ENCODE measurements at regions not wholly inside any gene's neighbourhood (a gene's known extent, or its start where the extent isn't known, plus 50 kb on each side); places are given as distances from the start of the nearest gene placed in this dataset.

DNA sequence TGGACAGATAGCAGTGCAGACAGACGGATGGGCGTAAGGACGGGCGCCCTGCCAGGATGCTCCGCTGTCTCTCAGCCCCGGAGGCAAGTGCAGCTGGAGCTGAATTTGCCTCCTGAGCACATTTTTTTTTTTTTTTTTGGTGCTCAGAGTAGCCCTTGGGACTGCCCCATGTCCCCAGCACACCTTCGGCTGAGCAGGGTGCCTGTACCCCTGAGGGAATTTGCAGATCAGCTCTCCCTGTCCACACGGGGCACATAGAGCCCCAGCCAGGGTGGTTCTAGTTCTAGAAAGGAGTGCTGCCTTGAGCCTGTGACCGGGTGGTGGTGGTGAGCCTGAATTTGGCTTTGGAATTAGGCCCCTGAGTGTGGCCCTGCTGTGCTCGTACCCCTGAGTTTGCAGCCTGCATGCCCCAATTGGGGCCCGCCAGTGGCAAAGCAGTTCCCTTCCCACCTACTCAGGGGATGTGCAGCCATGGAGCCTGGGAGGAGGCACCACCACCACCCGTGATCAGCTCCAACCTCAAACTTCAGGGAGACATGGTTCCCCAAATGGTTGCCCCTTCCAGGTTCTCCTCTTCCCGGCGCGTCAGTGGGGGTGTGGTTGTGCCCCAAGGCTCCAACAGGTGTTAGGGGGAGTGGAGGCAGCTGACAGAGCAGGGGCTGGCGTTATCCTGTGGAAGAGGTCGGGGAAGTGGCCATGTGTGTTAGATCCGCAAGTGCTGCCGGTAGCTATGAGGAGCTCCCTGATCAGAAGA lies 1232.7 kb downstream of the BRD1 start:
- Histone ChIP-seq H3K4me3 (no peak overlapping the region), H3K27ac (no peak overlapping the region), H3K4me1 (replicated peaks in 1 of 2) (no peaks in the 10 kb centered on the region)
- peak in 1 of 8 experiments; percentile 22 for ATAC-seq (replicated peaks in 6 of 8)
- in situ Hi-C loops (cut with MboI; ENCODE audit: low pct_unique_long_range_greater_than_20kb in 2 of 9, low sequenced_read_pairs in 9 of 9, unreplicated experiment in 9 of 9), result loop anchor here in 1 of 9 experiments (25.0 kb wide), 1 partner anchor 717 kb away; no protein-coding TSS in a partner anchor
- 40 to 100% (median 69%) methylated on average over 1 to 6 of the region's 19 CpGs; no CpG with 5 or more reads in 2 of the 10 experiments for WGBS, 10 experiments

DNA sequence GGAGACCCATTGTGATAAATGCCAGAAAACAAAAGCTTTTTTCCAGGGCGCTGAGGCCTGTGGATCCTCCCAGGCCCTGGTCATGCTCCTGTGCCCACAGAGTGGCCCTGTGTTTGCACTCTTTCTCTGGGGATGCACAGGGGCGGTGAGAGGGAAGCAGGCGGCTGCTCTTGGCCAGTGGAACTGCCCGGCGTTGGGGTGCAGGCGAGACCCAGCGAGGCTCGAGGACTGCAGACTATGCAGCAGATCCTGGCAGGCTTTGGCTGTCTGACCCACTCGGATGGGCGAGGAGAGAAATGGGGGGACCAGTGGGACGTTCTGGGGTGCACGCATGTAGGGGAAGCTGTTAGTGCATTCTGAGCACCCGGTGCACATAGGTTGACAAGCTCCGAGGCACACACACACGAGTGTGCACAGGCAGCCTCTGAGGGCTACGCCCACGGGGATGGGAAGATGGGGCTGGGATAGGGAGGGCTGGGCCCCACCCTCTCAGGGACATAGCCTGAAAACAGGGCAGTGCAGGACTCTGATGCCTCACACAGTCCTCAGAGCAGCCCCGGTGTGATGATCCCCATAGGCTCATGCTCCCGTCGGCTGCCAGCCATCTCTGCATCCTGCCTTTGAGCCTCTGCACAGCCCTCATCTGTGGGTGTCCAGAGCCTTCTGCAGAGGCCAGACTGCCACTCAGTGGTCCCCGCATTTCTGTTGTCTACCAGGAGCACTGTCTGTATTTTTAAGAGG lies 1233.5 kb downstream of the BRD1 start:
- in situ Hi-C loops (cut with MboI; ENCODE audit: low pct_unique_long_range_greater_than_20kb in 2 of 9, low sequenced_read_pairs in 9 of 9, unreplicated experiment in 9 of 9), result loop anchor here in 1 of 9 experiments (25.0 kb wide), 1 partner anchor 718 kb away; no protein-coding TSS in a partner anchor
- peak in 1 of 8 experiments; percentile 65 for ATAC-seq (replicated peaks in 6 of 8)
- no peak overlapping the region for H3K27ac ChIP-seq
- no peaks in the 10 kb centered on the region for H3K4me1 ChIP-seq (replicated peaks in 1 of 2)
- 73 to 92% (median 84%) methylated on average over 1 to 11 of the region's 21 CpGs; no CpG with 5 or more reads in 4 of the 10 experiments for WGBS, 10 experiments
- no peak overlapping the region for H3K4me3 ChIP-seq

DNA sequence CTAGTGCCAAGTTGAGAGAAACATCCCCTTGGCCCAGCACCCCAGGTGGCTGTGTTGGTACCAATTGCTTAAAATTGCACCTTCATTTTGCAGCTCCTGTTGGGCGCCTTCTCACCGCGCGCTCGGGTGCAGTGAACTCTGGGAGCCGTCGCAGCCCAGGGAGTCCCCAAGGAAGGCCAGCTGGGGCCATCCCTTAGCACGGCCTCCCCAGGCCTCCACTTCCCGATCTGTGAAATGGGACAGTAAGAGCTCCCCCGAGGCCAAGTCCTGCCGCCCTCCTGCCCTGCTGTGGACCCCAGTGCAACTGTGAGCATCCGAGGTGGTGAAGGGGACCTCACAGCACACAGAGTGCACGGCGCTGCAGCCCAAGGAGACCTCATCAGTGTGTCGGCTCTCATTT lies 1234.1 kb downstream of the BRD1 start:
- in situ Hi-C loops (cut with MboI; ENCODE audit: low pct_unique_long_range_greater_than_20kb in 2 of 9, low sequenced_read_pairs in 9 of 9, unreplicated experiment in 9 of 9), result loop anchor here in 1 of 9 experiments (25.0 kb wide), 1 partner anchor 719 kb away; no protein-coding TSS in a partner anchor
- ATAC-seq (replicated peaks in 6 of 8), result no peak
- 55 to 100% (median 66%) methylated on average over 1 to 8 of the region's 15 CpGs; no CpG with 5 or more reads in 5 of the 10 experiments for WGBS, 10 experiments
- Histone ChIP-seq H3K27ac (no peak overlapping the region), H3K4me3 (no peak overlapping the region), H3K4me1 (replicated peaks in 1 of 2) (no peaks in the 10 kb centered on the region)

DNA sequence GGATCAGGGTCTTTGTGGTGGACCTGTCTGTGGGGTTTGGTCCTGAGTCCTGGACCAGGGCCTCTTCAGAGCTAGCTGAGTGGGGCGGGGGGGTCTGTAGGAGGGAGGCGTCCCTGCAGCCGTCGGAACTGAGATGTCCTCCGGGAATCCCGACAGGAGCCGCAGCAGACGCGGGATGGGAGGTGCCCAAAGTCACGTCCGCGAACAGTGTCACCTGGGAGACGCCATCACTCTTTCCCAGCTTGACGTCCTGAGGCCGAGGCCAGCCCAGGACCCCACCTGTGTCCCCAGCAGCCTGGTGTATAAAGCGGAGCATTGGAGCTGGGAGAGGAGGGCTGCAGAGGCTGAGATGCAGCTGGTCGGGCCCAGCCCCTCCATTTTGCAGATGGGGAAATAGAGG lies 1234.7 kb downstream of the BRD1 start:
- no peak overlapping the region for H3K4me3 ChIP-seq
- H3K27ac ChIP-seq, result no peak overlapping the region
- in situ Hi-C loops (cut with MboI; ENCODE audit: low pct_unique_long_range_greater_than_20kb in 2 of 9, low sequenced_read_pairs in 9 of 9, unreplicated experiment in 9 of 9), result loop anchor here in 1 of 9 experiments (25.0 kb wide), 1 partner anchor 719 kb away; no protein-coding TSS in a partner anchor
- ATAC-seq (replicated peaks in 6 of 8), result no peak
- 80% methylated on average over 1 of the region's 17 CpGs; no CpG with 5 or more reads in 9 of the 10 experiments for WGBS, 10 experiments
- no peaks in the 10 kb centered on the region for H3K4me1 ChIP-seq (replicated peaks in 1 of 2)

DNA sequence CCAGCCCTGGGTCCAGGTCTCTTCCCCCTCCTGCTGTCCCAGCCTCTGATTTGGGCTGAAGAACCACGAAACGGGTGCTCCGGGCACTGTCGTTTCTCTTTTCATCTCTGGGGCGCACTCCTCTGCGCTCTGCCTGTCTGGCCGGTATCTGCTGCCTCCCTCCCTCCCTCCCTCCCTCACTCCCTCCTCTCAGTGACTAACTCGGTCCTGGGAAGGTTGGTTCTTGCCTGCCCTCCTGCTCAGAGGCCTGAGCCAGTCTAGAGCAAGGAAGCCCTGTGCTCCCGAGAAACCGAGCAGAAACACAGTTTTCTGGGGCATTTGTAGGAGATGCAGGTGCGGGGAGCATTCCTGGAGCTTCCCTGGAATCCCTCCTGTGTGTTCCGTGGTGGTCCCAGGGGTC lies 1235.2 kb downstream of the BRD1 start:
- Histone ChIP-seq H3K4me3 (no peak overlapping the region), H3K27ac (no peak overlapping the region), H3K4me1 (replicated peaks in 1 of 2) (no peaks in the 10 kb centered on the region)
- ATAC-seq (replicated peaks in 6 of 8), result peak in 2 of 8 experiments; percentile 41 to 70
- 70 to 91% methylated on average over 2 to 4 of the region's 12 CpGs; no CpG with 5 or more reads in 8 of the 10 experiments for WGBS, 10 experiments
- in situ Hi-C loops (cut with MboI; ENCODE audit: low pct_unique_long_range_greater_than_20kb in 2 of 9, low sequenced_read_pairs in 9 of 9, unreplicated experiment in 9 of 9), result loop anchor here in 1 of 9 experiments (25.0 kb wide), 1 partner anchor 720 kb away; no protein-coding TSS in a partner anchor

DNA sequence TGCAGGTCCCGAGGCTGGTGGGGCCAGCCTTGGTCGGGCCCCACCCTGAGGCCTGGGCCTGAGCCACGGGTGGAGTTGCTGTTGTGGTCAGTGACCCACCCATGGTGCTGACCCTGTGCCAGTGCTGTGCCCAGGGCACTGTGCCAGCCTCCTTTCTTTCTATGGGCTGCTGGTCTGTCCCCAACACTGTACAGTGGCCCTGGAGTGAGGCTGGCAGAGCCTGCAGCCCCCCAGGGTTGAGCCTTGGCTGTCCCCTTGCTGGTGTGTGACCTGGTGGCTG lies 1235.7 kb downstream of the BRD1 start:
- Histone ChIP-seq H3K4me1 (replicated peaks in 1 of 2) (no peaks in the 10 kb centered on the region), H3K27ac (no peak overlapping the region), H3K4me3 (no peak overlapping the region)
- peak in 1 of 8 experiments; percentile 28 for ATAC-seq (replicated peaks in 6 of 8)
- in situ Hi-C loops (cut with MboI; ENCODE audit: low pct_unique_long_range_greater_than_20kb in 2 of 9, low sequenced_read_pairs in 9 of 9, unreplicated experiment in 9 of 9), result loop anchor here in 1 of 9 experiments (25.0 kb wide), 1 partner anchor 720 kb away; no protein-coding TSS in a partner anchor
- WGBS, 10 experiments, result 0% methylated on average over 1 of the region's 3 CpGs; no CpG with 5 or more reads in 9 of the 10 experiments

DNA sequence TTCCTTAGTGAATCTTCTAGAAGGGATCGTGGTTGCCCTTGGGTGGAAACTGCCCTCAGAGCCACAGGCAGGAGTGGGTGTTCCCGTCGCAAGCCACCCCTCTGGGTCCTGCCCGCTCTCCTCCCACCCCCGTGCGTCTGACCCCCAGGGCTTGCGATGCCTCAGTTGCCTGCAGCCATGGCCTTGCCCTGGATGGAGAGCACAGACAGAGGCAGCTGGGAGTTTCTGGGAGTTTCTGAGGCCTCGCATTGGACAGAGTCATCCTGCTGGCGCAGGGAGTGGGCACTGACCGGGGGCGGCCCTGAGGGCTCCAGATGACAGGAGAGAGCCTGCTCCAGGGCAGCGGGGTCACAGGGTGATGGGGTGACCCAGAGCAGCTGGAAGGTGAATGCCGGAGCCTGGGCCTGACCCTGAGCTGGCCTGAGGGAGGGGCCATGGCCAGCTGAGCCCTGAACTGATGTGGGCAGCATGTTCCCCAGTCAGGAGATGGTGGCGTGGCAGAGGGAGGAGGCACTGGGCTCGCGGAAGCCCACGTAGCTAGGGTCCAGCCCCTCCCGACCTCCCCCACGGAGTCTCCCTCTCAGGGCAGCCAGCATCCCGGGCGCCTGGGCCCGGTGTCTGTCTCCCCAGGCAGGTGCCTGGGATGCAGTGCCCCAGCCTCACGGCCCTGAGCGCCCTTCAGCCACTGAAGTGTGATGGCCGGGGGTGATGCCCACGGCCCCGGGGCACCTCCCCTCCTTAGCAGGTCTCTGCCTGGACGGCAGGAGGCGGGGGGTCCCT lies 1236.2 kb downstream of the BRD1 start:
- ATAC-seq (replicated peaks in 6 of 8), result no peak
- Histone ChIP-seq H3K4me1 (replicated peaks in 1 of 2) (no peaks in the 10 kb centered on the region), H3K27ac (no peak overlapping the region), H3K4me3 (no peak overlapping the region)
- in situ Hi-C loops (cut with MboI; ENCODE audit: low pct_unique_long_range_greater_than_20kb in 2 of 9, low sequenced_read_pairs in 9 of 9, unreplicated experiment in 9 of 9), result loop anchor here in 1 of 9 experiments (25.0 kb wide), 1 partner anchor 721 kb away; no protein-coding TSS in a partner anchor
- WGBS, 10 experiments, result 60 to 88% (median 80%) methylated on average over 1 to 11 of the region's 29 CpGs; no CpG with 5 or more reads in 6 of the 10 experiments

DNA sequence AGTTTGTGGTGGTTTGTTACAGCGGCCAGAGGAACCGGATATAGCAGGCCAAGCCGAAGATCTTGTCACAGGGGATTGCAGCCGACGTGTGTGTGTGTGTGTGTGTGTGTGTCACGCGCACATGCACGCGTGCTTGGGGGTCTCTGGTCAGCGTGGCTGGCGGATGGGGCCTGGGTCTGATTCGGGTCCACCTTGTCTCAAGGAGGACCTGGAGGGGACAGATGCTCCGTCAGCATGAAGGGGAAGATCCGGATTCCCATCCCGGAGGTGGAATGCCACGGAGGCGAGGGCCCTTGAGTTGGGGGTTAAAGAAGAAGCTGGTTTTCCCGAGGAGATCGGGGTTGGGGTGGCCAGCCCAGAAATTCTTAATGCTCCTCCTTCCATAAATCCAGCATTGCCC lies 1237.8 kb downstream of the BRD1 start:
- no peak overlapping the region for H3K4me3 ChIP-seq
- H3K4me1 ChIP-seq (replicated peaks in 1 of 2), result no peaks in the 10 kb centered on the region
- no peak for ATAC-seq (replicated peaks in 6 of 8)
- in situ Hi-C loops (cut with MboI; ENCODE audit: low pct_unique_long_range_greater_than_20kb in 2 of 9, low sequenced_read_pairs in 9 of 9, unreplicated experiment in 9 of 9), result loop anchor here in 1 of 9 experiments (25.0 kb wide), 1 partner anchor 722 kb away; no protein-coding TSS in a partner anchor
- 33 to 94% (median 76%) methylated on average over 2 to 15 of the region's 19 CpGs; no CpG with 5 or more reads in 4 of the 10 experiments for WGBS, 10 experiments
- no peak overlapping the region for H3K27ac ChIP-seq

DNA sequence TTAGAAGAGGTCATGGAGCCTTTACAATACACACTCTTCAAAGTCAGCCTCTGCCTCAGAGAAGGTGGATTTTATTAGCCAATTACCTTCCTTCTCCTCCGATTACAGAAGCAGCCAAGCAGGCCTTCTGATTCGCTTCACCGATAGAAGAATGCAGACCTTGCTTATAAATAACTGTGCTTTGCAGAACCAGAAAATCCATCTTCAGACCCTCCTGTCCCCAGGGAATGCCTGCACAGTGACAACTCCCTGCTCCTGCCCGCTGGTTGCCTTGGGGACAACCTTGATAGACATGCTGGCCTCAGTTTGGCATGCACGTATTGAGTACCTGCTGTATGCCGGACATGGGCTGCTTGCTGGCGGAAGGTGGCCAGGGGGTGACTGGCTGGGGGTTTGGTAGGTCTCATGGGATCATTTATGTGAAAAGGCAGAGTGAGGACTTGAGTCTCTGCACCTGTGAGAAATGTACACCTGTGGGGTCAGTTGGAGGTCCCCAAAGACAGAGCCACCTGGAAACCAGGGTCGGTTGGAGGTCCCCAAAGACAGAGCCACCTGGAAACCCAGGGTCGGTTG lies 1238.7 kb downstream of the BRD1 start:
- no peak overlapping the region for H3K4me3 ChIP-seq
- 10 to 100% (median 72%) methylated on average over 1 to 5 of the region's 9 CpGs; no CpG with 5 or more reads in 1 of the 10 experiments for WGBS, 10 experiments
- H3K4me1 ChIP-seq (replicated peaks in 1 of 2), result no peaks in the 10 kb centered on the region
- H3K27ac ChIP-seq, result no peak overlapping the region
- ATAC-seq (replicated peaks in 6 of 8), result no peak
- in situ Hi-C loops (cut with MboI; ENCODE audit: low pct_unique_long_range_greater_than_20kb in 2 of 9, low sequenced_read_pairs in 9 of 9, unreplicated experiment in 9 of 9), result loop anchor here in 1 of 9 experiments (25.0 kb wide), 1 partner anchor 723 kb away; no protein-coding TSS in a partner anchor

DNA sequence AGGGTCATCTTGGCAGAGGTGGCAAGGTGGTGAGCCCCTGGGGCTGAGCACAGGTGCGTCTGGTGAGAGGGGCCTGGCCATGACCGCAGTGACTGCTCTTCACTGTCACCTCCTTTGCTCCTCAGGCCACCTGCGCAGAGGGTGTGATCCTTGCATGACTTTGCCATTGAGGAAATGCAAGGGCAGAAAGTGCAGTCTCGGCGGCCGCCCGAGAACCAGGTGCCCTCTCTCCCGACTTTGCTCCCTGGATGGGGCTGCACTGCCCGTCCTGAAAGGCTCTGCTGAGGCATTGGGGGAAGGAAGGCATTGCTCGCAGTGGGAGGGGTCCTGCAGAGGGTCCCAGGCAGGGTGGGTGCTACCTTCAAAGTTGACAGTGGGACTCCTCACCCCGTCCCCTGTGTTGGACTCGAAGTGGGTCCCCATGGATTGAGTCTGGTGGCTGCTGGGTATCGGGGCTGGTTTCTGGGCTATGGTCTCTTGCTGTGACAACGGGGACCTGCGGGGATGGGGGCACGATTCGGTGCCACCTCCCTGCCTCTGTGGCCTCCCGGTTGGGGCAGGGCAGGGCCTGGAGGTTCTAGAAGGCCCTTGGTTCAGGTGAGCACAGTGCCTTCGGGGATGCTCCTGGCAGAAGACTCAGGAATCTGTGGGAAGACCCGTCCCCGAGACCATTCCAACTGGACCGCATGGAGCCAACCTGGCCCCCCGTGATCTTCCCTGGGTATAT lies 1239.4 kb downstream of the BRD1 start:
- ATAC-seq (replicated peaks in 6 of 8), result no peak
- H3K27ac ChIP-seq, result no peak overlapping the region
- H3K4me1 ChIP-seq (replicated peaks in 1 of 2), result no peaks in the 10 kb centered on the region
- no peak overlapping the region for H3K4me3 ChIP-seq
- WGBS, 10 experiments, result 10 to 100% (median 65%) methylated on average over 2 to 8 of the region's 23 CpGs; no CpG with 5 or more reads in 3 of the 10 experiments
- in situ Hi-C loops (cut with MboI; ENCODE audit: low pct_unique_long_range_greater_than_20kb in 2 of 9, low sequenced_read_pairs in 9 of 9, unreplicated experiment in 9 of 9), result loop anchor here in 1 of 9 experiments (25.0 kb wide), 1 partner anchor 724 kb away; no protein-coding TSS in a partner anchor

DNA sequence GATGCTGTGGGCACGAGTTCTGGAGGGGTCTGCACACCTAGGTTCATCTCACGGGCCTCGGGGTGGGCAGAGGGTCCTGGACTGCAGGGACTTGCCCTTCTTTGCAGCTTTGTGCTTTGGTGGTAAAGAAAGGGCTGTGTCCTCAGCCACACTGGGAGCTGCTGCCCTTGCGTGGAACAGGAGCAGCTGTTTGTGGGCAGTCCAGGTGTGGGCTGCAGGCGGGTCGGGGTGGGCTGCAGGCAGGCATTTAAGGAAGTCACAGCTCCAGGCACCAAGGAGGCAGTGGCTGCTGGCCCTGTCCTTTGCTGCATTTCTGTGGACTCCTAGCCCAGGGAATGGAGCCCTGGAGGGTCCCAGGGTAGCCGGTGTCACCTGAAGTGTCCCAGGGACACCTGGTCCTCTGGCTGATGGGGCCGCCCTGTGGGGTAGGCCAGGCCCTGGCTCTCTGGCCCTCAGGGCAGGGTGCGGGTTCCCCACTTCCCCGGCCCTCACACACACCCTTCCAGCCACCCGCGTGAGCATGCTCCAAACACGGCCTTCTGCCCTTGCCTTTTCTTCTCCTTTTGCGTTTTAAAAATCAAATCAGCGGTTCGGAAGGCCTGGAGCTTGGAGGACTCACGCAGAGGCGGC lies 1240.3 kb downstream of the BRD1 start:
- 23 to 80% (median 40%) methylated on average over 3 to 6 of the region's 18 CpGs; no CpG with 5 or more reads in 7 of the 10 experiments for WGBS, 10 experiments
- Histone ChIP-seq H3K27ac (no peak overlapping the region), H3K4me1 (replicated peaks in 1 of 2) (no peaks in the 10 kb centered on the region), H3K4me3 (no peak overlapping the region)
- ATAC-seq (replicated peaks in 6 of 8), result no peak
- in situ Hi-C loops (cut with MboI; ENCODE audit: low pct_unique_long_range_greater_than_20kb in 2 of 9, low sequenced_read_pairs in 9 of 9, unreplicated experiment in 9 of 9), result loop anchor here in 1 of 9 experiments (25.0 kb wide), 1 partner anchor 725 kb away; no protein-coding TSS in a partner anchor
